ENCODE measurements at regions not wholly inside any gene's neighbourhood (a gene's known extent, or its start where the extent isn't known, plus 50 kb on each side); places are given as distances from the start of the nearest gene placed in this dataset.

- no peak for DNase-seq
- no peaks in the 10 kb centered on the region for H3K36me3 Mint-ChIP-seq
- H3K4me1 Mint-ChIP-seq, result no peaks in the 10 kb centered on the region
- H3K9me3 Mint-ChIP-seq, result peaks cover 3% of the 10 kb centered on the region
- no peaks in the 10 kb centered on the region for H3K27me3 Mint-ChIP-seq
- H3K27ac Mint-ChIP-seq, result no peak overlapping the region
- CTCF ChIA-PET, result interaction anchor here (0.6 kb wide), 1 partner anchor 10 kb away, joined by 3 read pairs; no protein-coding TSS in a partner anchor
- H3K4me3 Mint-ChIP-seq, result no peak overlapping the region
Observed at GRCh38 chr3:72018343-72018984, 233.5 kb upstream of the PROK2 start.

DNA sequence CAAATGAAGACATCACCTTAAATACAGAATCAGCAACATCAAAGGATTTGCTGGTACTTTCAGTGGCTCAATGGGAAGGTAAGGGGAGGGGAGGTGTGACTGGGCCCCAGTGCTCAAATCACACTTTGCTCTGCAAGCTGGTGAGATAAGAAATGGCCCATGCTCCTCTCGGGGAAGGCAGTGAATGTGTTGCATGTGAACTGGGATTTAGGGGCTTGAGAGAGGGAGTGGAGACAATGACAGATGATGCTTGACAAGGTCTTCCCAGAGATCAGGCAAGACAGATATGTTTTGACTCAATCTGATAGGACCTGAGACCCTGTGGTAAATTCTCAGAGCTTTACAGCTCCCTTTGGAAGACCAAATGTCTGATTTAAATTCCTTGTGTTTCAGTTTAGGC lies 233.0 kb upstream of the PROK2 start:
- CTCF ChIA-PET, result interaction anchor here (0.6 kb wide), 1 partner anchor 9 kb away, joined by 3 read pairs; no protein-coding TSS in a partner anchor
- no peaks in the 10 kb centered on the region for H3K36me3 Mint-ChIP-seq
- no peak for DNase-seq
- H3K9me3 Mint-ChIP-seq, result peaks cover 3% of the 10 kb centered on the region
- H3K27me3 Mint-ChIP-seq, result no peaks in the 10 kb centered on the region
- no peak overlapping the region for H3K27ac Mint-ChIP-seq
- no peaks in the 10 kb centered on the region for H3K4me1 Mint-ChIP-seq
- H3K4me3 Mint-ChIP-seq, result no peak overlapping the region

DNA sequence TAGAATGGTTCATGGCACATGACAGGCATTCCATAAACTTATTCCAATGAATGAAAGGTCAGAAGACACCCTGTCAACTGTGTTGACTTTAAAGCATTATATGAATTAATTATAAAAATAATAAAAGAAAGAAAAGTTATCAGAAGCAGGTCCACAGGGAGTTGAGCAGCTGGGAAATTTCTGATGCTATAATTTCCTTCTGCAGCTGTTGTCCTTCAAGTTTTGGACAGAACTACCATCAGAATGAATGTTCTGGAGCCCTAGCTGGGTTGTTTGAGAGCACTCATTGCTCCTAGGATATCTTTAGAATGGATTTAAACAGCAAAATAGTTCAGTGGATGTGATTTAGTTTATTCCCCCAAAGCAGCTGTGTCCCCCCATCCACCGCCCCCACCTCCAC lies 232.4 kb upstream of the PROK2 start:
- CTCF ChIA-PET, result no interaction called here
- no peak for DNase-seq
- Mint-ChIP-seq H3K36me3 (no peaks in the 10 kb centered on the region), H3K9me3 (peaks cover 2% of the 10 kb centered on the region), H3K27ac (no peak overlapping the region), H3K4me3 (no peak overlapping the region), H3K4me1 (no peaks in the 10 kb centered on the region), H3K27me3 (no peaks in the 10 kb centered on the region)

GRCh38 chr3:72015463-72015862 lies 230.5 kb upstream of the PROK2 start:
- CTCF ChIA-PET, result no interaction called here
- Mint-ChIP-seq H3K4me1 (no peaks in the 10 kb centered on the region), H3K9me3 (no peaks in the 10 kb centered on the region)

GRCh38 chr3:72013084-72013483 lies 228.1 kb upstream of the PROK2 start:
- no peak for DNase-seq
- Mint-ChIP-seq H3K36me3 (no peaks in the 10 kb centered on the region), H3K9me3 (no peaks in the 10 kb centered on the region), H3K4me3 (no peak overlapping the region), H3K27me3 (no peaks in the 10 kb centered on the region), H3K4me1 (no peaks in the 10 kb centered on the region), H3K27ac (no peak overlapping the region)
- CTCF ChIA-PET, result no interaction called here

More at GRCh38 chr3:72015463-72015862, 230.5 kb upstream of the PROK2 start:
- Mint-ChIP-seq H3K27me3 (no peaks in the 10 kb centered on the region), H3K27ac (no peak overlapping the region), H3K4me3 (no peak overlapping the region), H3K36me3 (no peaks in the 10 kb centered on the region)
- DNase-seq, result no peak

GRCh38 chr3:72012363-72012762 lies 227.4 kb upstream of the PROK2 start:
- Mint-ChIP-seq H3K9me3 (no peaks in the 10 kb centered on the region), H3K36me3 (no peaks in the 10 kb centered on the region), H3K4me3 (no peak overlapping the region), H3K27ac (no peak overlapping the region), H3K4me1 (no peaks in the 10 kb centered on the region), H3K27me3 (no peaks in the 10 kb centered on the region)
- no peak for DNase-seq
- CTCF ChIA-PET, result no interaction called here

DNA sequence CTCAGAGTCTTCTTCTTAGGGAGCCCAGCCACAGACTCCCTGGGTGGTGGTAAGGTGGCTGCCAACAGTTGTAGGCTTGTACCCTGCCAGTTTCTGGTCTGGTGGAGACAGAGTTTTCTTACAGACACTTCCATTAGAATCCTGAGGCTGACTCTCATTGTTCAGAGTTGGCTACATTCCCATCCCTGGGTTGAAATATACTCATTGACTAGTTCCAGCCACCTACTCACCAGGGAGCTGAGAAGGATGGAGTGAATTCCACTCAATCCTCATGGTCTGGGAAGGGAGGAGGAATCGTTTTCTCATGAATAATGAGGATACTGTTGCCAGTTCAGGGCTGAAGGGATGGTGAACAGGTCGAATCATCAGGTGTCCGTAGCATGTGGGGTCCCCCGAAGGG lies 226.5 kb upstream of the PROK2 start:
- CTCF ChIA-PET, result no interaction called here
- no peak overlapping the region for H3K4me3 Mint-ChIP-seq
- H3K36me3 Mint-ChIP-seq, result no peaks in the 10 kb centered on the region
- H3K27ac Mint-ChIP-seq, result no peak overlapping the region
- no peaks in the 10 kb centered on the region for H3K27me3 Mint-ChIP-seq
- H3K9me3 Mint-ChIP-seq, result no peaks in the 10 kb centered on the region
- no peaks in the 10 kb centered on the region for H3K4me1 Mint-ChIP-seq
- no peak for DNase-seq

DNA sequence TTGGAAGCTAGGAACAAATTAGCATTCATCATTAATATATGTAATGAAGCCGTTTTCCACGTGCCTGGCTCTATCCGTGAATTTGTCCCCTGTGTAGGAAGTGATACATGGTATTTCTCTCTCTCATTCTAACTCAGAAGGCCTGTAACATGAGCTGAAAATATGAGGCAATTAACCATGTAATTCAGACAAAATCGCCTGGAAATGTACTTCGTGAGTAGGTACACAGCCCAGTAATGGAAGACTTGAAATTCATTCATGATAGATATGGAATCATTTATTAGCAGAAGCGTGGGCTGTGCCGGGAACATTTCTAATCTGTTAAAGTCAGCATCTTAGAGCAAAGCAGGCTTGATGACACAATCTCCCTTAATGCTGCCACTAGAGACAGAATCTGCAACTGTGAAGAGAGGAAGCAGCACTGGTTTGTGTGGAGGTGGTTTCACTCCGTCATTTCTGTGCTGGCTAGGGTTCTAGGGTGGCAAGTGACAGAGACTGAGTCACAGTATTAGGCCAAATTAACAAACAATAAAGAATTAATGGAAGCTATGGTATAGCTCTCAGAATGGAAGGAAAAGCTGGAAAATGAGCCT lies 225.0 kb upstream of the PROK2 start:
- H3K4me3 Mint-ChIP-seq, result no peak overlapping the region
- DNase-seq, result no peak
- H3K4me1 Mint-ChIP-seq, result no peaks in the 10 kb centered on the region
- H3K36me3 Mint-ChIP-seq, result no peaks in the 10 kb centered on the region
- H3K27ac Mint-ChIP-seq, result no peak overlapping the region
- CTCF ChIA-PET, result interaction anchor here (0.8 kb wide), 1 partner anchor 212 kb away, joined by 3 read pairs; no protein-coding TSS in a partner anchor
- no peaks in the 10 kb centered on the region for H3K27me3 Mint-ChIP-seq
- H3K9me3 Mint-ChIP-seq, result no peaks in the 10 kb centered on the region

DNA sequence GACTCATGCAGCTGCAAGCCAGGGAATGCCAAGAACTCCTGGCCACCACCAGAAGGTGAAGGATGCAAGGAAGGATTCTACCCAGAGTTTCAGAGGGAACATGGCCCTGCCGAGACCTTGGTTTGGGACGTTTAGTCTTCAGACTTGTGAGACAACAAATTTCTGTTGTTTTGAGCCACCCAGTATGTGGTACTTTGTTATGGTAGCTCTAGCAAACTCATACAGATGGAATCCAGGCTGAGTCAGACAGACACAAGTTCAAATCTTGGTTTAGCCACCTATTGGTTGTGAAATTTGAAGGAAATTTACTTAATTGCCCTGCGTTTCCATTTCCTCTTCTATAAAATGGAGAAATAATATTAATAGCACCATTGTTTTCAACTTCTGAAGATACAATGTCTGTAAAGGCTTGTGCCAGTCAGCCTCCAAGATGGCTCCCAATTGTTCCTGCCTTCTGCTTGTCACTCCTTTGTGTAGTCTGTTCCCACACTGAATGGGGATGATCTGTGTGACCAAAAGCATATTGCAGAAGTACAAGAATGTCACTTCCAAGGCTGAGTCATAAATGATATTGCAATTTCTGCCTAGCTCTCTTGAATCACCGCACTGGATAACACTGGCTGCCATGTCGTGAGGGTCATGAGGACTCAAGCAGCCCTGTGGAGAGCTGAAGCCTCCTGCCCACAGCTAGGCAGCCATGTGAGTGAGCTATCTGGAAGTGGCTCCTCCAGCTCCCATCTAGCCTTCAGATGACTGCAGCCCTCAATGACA lies 223.5 kb upstream of the PROK2 start:
- H3K27me3 Mint-ChIP-seq, result no peaks in the 10 kb centered on the region
- CTCF ChIA-PET, result interaction anchor here (0.6 kb wide), 1 partner anchor 10 kb away, joined by 3 read pairs; no protein-coding TSS in a partner anchor
- H3K36me3 Mint-ChIP-seq, result no peaks in the 10 kb centered on the region
- no peak overlapping the region for H3K4me3 Mint-ChIP-seq
- H3K27ac Mint-ChIP-seq, result no peak overlapping the region
- no peaks in the 10 kb centered on the region for H3K9me3 Mint-ChIP-seq
- DNase-seq, result no peak
- H3K4me1 Mint-ChIP-seq, result no peaks in the 10 kb centered on the region

DNA sequence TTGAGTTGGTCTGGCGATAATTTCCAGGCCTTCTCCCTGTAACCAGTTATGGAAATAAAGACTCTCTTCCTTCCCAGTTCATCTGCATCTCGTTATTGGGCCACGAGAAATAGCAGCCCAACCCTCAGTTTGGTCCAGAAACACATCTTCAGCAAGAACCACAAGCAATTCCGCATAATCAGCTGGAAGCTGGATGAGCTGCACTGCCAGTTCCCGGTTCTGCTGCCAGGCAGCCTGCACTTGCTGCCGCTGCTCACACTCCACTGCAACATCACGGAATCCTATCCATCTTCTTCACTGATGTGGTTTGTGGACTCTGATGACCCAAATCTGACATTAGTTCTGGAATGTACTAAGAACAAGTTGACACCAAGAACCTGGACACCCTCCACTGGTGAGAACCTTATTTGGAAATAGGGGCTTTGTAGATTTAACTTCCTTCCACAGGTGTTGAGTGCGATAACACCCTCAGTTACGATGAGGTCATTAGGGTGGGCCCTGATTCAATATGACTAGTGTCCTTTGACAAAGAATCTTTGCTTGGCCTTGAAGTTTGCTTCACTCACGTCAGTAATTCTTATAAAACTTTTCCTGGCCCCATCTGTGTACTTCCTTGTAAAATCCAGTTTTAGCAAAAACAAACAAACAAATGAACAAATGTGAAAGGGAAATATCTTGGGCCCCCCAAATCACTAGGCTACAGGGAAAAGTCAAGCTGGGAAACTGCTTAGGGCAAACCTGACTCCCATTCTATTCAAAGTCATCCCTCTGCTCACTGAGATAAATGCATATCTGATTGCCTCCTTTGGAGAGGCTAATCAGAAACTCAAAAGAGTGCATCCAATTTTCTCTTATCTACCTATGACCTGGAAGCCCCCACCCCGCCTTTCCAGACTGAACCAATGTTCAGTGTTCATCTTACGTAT lies 221.9 kb upstream of the PROK2 start:
- Mint-ChIP-seq H3K27me3 (no peaks in the 10 kb centered on the region), H3K9me3 (no peaks in the 10 kb centered on the region), H3K27ac (no peak overlapping the region), H3K4me1 (no peaks in the 10 kb centered on the region), H3K36me3 (no peaks in the 10 kb centered on the region), H3K4me3 (no peak overlapping the region)
- DNase-seq, result no peak
- CTCF ChIA-PET, result no interaction called here

DNA sequence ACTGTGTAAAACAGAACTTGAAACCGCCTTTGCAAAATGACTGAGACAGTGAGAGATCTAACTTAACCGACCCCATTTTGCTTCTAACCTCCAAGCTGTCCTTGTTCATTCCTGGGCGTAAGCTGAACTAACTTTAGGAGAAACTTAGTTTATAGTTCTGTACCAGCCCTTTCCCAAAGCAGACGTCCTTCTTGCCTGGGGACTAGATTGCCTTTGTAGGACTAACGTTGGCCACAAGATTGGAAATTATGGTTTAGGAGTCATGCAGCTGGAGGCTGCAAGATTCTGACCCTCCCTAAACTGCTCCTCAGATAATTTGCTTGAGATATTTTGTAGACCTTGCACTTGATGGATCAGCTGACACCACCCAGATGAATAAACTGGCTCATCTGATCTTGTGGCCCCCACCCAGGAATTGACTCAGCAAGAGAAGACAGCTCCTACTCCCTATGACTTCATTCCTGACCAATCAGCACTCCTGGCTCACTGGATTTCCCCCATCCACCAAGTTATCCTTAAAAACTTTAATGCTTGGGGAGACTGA lies 219.9 kb upstream of the PROK2 start:
- Mint-ChIP-seq H3K36me3 (no peaks in the 10 kb centered on the region), H3K27me3 (no peaks in the 10 kb centered on the region), H3K4me1 (no peaks in the 10 kb centered on the region), H3K27ac (peak overlapping the region; percentile 2), H3K4me3 (no peak overlapping the region), H3K9me3 (no peaks in the 10 kb centered on the region)
- CTCF ChIA-PET, result no interaction called here
- DNase-seq, result no peak

- CTCF ChIA-PET, result no interaction called here
- Mint-ChIP-seq H3K9me3 (no peaks in the 10 kb centered on the region), H3K36me3 (no peaks in the 10 kb centered on the region), H3K27me3 (no peaks in the 10 kb centered on the region), H3K4me1 (no peaks in the 10 kb centered on the region), H3K4me3 (no peak overlapping the region), H3K27ac (no peak overlapping the region)
- DNase-seq, result no peak
Observed at GRCh38 chr3:72003936-72004335, 219.0 kb upstream of the PROK2 start.

DNA sequence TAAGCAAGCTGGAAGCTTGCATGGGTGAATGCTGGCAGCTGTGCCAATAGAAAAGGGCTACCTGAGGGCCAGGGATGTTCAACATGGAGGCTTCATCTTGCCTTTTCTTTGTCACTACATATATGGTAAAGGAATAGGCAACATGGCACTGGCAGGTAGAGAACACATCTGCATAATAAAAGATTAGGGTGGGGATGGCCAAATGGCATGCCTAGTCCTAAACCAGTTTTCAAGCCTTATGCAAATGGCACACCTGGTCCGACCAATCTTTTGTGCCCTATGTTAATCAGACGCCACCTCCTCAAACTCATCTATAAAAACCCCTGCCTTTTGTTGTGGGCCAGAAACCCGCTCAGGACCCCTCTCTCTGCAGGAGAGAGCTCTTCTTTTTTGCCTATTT lies 216.8 kb upstream of the PROK2 start:
- CTCF ChIA-PET, result no interaction called here
- H3K9me3 Mint-ChIP-seq, result no peaks in the 10 kb centered on the region
- H3K27ac Mint-ChIP-seq, result no peak overlapping the region
- H3K4me3 Mint-ChIP-seq, result no peak overlapping the region
- no peaks in the 10 kb centered on the region for H3K4me1 Mint-ChIP-seq
- no peak for DNase-seq
- peaks cover 7% of the 10 kb centered on the region for H3K27me3 Mint-ChIP-seq
- no peaks in the 10 kb centered on the region for H3K36me3 Mint-ChIP-seq

All from activated naive CD4-positive, alpha-beta T cell treated with anti-CD3 and anti-CD28 coated beads, Interleukin-2, amount 10 ng/mL, durations not matched to agents 7 days and 5 days (primary cell).